Fibroblast of lung (primary cell): ENCODE measurements at regions not wholly inside any gene's neighbourhood (a gene's known extent, or its start where the extent isn't known, plus 50 kb on each side); places are given as distances from the start of the nearest gene placed in this dataset.

Experiments
- EZH2 ChIP-seq: IDR thresholded peaks from 2 replicates; pipeline ENCODE4 v1.5.1; 2012; ENCODE audit warnings: low read length, control low read depth, mild to moderate bottlenecking; ENCODE audit errors: missing control alignments
- TF ChIP-seq, protein P1 (sequence below), 2 donors: IDR thresholded peaks in 1 of 2; conservative IDR thresholded peaks in 1 of 2; 1 replicate in 1 of 2; 2 replicates in 1 of 2; pipeline ENCODE4 v1.5.1; 2011 to 2012; ENCODE audit warnings: low read length in 2 of 2, control low read depth in 1 of 2, inconsistent platforms in 1 of 2, low read depth in 1 of 2, mild to moderate bottlenecking in 1 of 2

DNA sequence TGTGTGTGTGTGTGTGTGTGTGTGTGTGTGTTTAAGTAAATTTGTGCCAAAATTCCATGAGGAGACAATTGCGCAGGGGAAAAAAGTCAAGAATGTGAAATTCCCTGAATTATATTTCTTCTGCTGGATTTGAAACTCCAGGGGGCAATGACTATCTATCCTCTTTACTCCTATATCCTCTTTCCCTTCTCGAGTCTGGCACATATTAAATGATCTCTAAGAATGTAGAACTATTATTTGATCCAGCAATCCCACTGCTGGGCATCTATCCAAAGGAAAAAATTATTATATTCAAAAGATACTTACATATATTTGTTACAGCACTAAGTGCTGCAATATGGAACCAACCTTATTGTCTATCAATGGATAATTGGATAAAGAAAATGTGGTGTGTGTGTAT is 350.1 kb upstream of the ADAMTS9 start:
- TF ChIP-seq, protein P1, sequence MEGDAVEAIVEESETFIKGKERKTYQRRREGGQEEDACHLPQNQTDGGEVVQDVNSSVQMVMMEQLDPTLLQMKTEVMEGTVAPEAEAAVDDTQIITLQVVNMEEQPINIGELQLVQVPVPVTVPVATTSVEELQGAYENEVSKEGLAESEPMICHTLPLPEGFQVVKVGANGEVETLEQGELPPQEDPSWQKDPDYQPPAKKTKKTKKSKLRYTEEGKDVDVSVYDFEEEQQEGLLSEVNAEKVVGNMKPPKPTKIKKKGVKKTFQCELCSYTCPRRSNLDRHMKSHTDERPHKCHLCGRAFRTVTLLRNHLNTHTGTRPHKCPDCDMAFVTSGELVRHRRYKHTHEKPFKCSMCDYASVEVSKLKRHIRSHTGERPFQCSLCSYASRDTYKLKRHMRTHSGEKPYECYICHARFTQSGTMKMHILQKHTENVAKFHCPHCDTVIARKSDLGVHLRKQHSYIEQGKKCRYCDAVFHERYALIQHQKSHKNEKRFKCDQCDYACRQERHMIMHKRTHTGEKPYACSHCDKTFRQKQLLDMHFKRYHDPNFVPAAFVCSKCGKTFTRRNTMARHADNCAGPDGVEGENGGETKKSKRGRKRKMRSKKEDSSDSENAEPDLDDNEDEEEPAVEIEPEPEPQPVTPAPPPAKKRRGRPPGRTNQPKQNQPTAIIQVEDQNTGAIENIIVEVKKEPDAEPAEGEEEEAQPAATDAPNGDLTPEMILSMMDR (conservative IDR thresholded peaks at IDR 0.05 in 1 of 2, IDR thresholded peaks at IDR 0.05 in 1 of 2; ENCODE audit: low read depth in 1 of 2, low read length in 2 of 2): no peak
- no peak for TF ChIP-seq EZH2
